Suppressor macrophage treated with lipopolysaccharide for 4 hours (primary cell): ENCODE measurements at regions not wholly inside any gene's neighbourhood (a gene's known extent, or its start where the extent isn't known, plus 50 kb on each side); places are given as distances from the start of the nearest gene placed in this dataset.
"Not testable (repeated sequence)": the region's sequence is repeated elsewhere in the genome, so short reads cannot be mapped to it uniquely, and the experiment has no call there.

Source experiments
- DNase-seq: peaks from one replicate; pipeline ENCODE4 v3.0.0-alpha.2; 2020

DNA sequence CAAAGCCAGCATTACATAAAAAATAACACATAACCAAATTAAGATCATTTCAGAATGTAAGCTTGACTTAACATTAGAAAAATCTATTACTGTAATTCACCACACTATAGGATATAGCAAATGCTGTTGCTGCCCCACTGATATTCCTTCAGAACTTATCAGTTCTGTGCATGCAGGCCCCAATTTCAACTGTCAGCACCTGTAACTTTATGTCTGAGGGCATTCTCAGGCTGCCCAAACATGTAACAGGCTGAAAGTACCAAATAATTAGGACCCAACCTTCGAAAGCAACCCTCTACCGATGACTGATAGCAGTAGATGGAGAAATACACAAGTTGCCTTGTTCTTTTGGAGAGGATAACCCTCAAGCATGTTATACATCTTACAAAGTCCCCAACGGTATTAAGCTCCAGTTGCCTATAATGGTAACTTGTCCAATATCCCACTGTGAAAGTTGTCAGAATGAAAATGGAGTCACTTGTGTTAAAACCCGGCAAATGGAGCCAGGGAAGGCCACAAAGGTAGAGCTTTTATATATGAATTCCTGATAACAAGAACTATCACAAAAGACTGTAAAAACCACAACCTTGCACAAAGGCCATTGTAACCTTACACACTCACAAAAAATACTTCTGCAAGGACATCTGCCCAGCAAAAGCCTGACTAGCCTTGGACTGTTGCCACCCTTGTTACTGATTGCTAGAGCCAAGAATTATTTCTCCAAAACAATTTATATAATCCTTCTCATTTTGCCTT lies 66.9 kb upstream of the ZNF746 start:
- DNase-seq, result no peak

DNA sequence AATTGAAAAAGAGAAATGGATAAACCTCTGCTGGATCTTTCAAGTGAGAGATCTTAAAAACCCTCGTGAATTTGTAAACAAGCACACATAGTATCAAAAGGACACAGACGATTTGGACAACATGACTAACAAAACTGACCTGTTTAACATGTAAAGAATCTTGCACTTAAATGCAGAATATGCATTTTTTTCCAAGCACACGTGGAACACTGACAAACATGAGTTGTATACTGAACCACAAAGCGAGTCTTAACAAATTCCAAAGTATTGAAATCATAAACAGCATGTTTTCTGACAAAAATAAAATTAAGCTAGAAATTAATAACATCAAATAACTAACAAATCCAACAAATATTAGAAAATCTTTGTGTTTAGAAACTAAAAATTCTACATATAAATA lies 65.0 kb upstream of the ZNF746 start:
- no peak for DNase-seq

GRCh38 chr7:149561072-149561471 lies 63.5 kb upstream of the ZNF746 start:
- DNase-seq, result no peak

DNA sequence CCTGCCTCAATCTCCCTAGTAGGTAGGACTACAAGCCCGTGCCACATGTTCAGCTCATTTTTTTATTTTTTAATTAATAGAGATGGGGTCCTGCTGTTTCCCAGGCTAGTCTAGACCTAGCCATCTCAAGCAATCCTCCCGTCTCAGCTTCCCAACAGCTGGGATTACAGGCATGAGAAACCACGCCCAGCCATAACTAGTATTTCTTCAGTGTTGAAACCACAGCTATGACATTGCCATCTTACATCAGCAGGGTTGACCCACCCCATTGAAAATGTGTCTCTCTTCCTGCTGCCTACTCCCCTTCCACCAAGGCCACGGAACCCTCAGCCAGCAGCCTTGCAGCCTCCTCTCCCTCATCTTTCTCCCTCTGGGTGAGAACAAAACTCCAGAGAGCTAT lies 62.1 kb upstream of the ZNF746 start:
- peak; percentile 25 for DNase-seq

- DNase-seq, result no peak
Measured at GRCh38 chr7:149558149-149558861, 60.7 kb upstream of the ZNF746 start.

- not testable (repeated sequence) for DNase-seq
Measured at GRCh38 chr7:149556525-149556924, 58.9 kb upstream of the ZNF746 start.

- DNase-seq, result not testable (repeated sequence)
Measured at GRCh38 chr7:149554821-149555220, 57.2 kb upstream of the ZNF746 start.

DNA sequence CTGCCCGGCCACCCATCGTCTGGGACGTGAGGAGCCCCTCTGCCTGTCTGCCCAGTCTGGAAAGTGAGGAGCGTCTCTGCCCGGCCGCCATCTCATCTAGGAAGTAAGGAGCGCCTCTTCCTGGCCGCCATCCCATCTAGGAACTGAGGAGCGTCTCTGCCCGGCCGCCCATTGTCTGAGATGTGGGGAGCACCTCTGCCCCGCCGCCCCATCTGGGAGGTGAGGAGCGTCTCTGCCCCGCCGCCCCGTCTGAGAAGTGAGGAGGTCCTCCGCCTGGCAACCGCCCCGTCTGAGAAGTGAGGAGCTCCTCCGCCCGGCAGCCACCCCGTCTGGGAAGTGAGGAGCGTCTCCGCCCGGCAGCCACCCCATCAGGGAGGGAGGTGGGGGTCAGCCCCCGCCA lies 56.4 kb upstream of the ZNF746 start:
- DNase-seq, result not testable (repeated sequence)

DNA sequence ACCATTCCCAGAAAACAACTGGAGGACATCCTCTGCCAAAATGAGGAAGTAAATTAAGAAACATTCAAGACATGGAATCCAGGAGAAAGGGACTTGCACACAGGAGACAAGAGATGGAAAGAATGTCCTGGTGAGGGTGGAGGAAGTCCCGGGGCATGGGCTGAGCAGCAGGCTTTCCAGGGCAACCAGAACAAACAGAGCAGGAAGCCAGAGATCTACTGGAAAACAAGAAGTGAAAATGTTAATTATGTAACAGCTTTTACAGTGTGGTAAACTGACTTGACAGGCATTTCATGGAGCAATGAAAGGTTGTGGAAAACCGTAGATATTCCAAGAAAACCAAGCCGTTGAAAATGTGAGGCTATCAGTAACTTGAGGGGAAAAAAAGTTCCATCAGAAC lies 55.2 kb upstream of the ZNF746 start:
- DNase-seq, result peak; percentile 44
